ENCODE measurements at regions not wholly inside any gene's neighbourhood (a gene's known extent, or its start where the extent isn't known, plus 50 kb on each side); places are given as distances from the start of the nearest gene placed in this dataset.

GRCh38 chr19:30077851-30078355, 135.9 kb downstream of the URI1 start:
- TF ChIP-seq POLR2A (IDR thresholded peaks at IDR 0.05) (no peak), CTCF (IDR thresholded peaks at IDR 0.05) (no peak)
- Histone ChIP-seq H3K27ac (no peak overlapping the region), H3K9me3 (no peaks in the 10 kb centered on the region), H3K27me3 (peaks cover 0 to 12% of the 10 kb centered on the region in 2 donors), H3K36me3 (replicated peaks in 1 of 2; ENCODE audit: insufficient read depth in 1 of 2, low read depth in 2 of 2) (no peaks in the 10 kb centered on the region), H3K4me3 (no peak overlapping the region), H3K4me1 (no peaks in the 10 kb centered on the region)
- ATAC-seq: no peak
- no peak for DNase-seq
- intact Hi-C loops (cut with DNase I): no loop called here
- 74% methylated on average over 9 to 10 of the region's 10 CpGs for WGBS, 2 donors

- DNase-seq: no peak
These were observed 136.4 kb downstream of the URI1 start for GRCh38 chr19:30078381-30078910.

GRCh38 chr19:30079200-30079599, 137.2 kb downstream of the URI1 start:
- H3K4me1 ChIP-seq: peaks cover 12% of the 10 kb centered on the region
- WGBS, 2 donors: 61 to 74% methylated on average over 4 of the region's 4 CpGs
- intact Hi-C loops (cut with DNase I): no loop called here
- no peak for TF ChIP-seq POLR2A (IDR thresholded peaks at IDR 0.05)
- no peak for DNase-seq
- no peaks in the 10 kb centered on the region for H3K36me3 ChIP-seq (replicated peaks in 1 of 2; ENCODE audit: insufficient read depth in 1 of 2, low read depth in 2 of 2)
- no peak for ATAC-seq
- H3K27ac ChIP-seq: no peak overlapping the region
- H3K9me3 ChIP-seq: no peaks in the 10 kb centered on the region
- H3K4me3 ChIP-seq: no peak overlapping the region
- peaks cover 0 to 12% of the 10 kb centered on the region in 2 donors for H3K27me3 ChIP-seq

More at GRCh38 chr19:30078381-30078910, 136.4 kb downstream of the URI1 start:
- no peaks in the 10 kb centered on the region for H3K36me3 ChIP-seq (replicated peaks in 1 of 2; ENCODE audit: insufficient read depth in 1 of 2, low read depth in 2 of 2)
- TF ChIP-seq CTCF (IDR thresholded peaks at IDR 0.05) (no peak), POLR2A (IDR thresholded peaks at IDR 0.05) (no peak)
- peaks cover 0 to 12% of the 10 kb centered on the region in 2 donors for H3K27me3 ChIP-seq
- peaks cover 4% of the 10 kb centered on the region for H3K4me1 ChIP-seq
- WGBS, 2 donors: 67 to 69% methylated on average over 5 of the region's 5 CpGs
- ATAC-seq: no peak
- intact Hi-C loops (cut with DNase I): no loop called here
- H3K9me3 ChIP-seq: no peaks in the 10 kb centered on the region
- no peak overlapping the region for H3K4me3 ChIP-seq
- no peak overlapping the region for H3K27ac ChIP-seq

GRCh38 chr19:30082168-30082567, 140.1 kb downstream of the URI1 start:
- H3K4me3 ChIP-seq: no peak overlapping the region
- peaks cover 0 to 5% of the 10 kb centered on the region in 2 donors for H3K27me3 ChIP-seq
- TF ChIP-seq CTCF (IDR thresholded peaks at IDR 0.05) (no peak), POLR2A (IDR thresholded peaks at IDR 0.05) (no peak)
- ATAC-seq (no peak), DNase-seq (no peak)
- peaks cover 27% of the 10 kb centered on the region for H3K4me1 ChIP-seq
- no peak overlapping the region for H3K27ac ChIP-seq
- intact Hi-C loops (cut with DNase I): no loop called here
- H3K36me3 ChIP-seq (replicated peaks in 1 of 2; ENCODE audit: insufficient read depth in 1 of 2, low read depth in 2 of 2): no peaks in the 10 kb centered on the region
- no peaks in the 10 kb centered on the region for H3K9me3 ChIP-seq
- WGBS, 2 donors: 84 to 85% methylated on average over 6 of the region's 6 CpGs

GRCh38 chr19:30082611-30083010, 140.6 kb downstream of the URI1 start:
- DNase-seq: no peak
- no peak for ATAC-seq
- peaks cover 27% of the 10 kb centered on the region for H3K4me1 ChIP-seq
- WGBS, 2 donors: 93 to 94% methylated on average over 5 of the region's 5 CpGs
- intact Hi-C loops (cut with DNase I): no loop called here
- no peaks in the 10 kb centered on the region for H3K36me3 ChIP-seq (replicated peaks in 1 of 2; ENCODE audit: insufficient read depth in 1 of 2, low read depth in 2 of 2)
- H3K4me3 ChIP-seq: no peak overlapping the region
- H3K27ac ChIP-seq: no peak overlapping the region
- TF ChIP-seq POLR2A (IDR thresholded peaks at IDR 0.05) (no peak), CTCF (IDR thresholded peaks at IDR 0.05) (no peak)
- H3K9me3 ChIP-seq: no peaks in the 10 kb centered on the region
- peaks cover 0 to 5% of the 10 kb centered on the region in 2 donors for H3K27me3 ChIP-seq

Measured in body of pancreas (tissue), 4 donors.